Lung (tissue), 11 donors: ENCODE measurements at regions not wholly inside any gene's neighbourhood (a gene's known extent, or its start where the extent isn't known, plus 50 kb on each side); places are given as distances from the start of the nearest gene placed in this dataset.

Experiments used
- ATAC-seq: fragments of 200-7000 bp; cut with Tn5 transposase; one replicate; pipeline ENCODE4 v1.9.1; 2020; ENCODE audit warnings: moderate number of reproducible peaks; ENCODE audit not compliant: insufficient read depth, low FRiP score
- DNase-seq, 3 donors: peaks; one replicate each; pipeline ENCODE4 v3.0.0-alpha.2; 2013 to 2017
- H3K27ac ChIP-seq, 2 donors: one replicate each; pipeline ENCODE4 v1.5.1; 2013; ENCODE audit warnings: mild to moderate bottlenecking in 2 of 2, moderate library complexity in 2 of 2, control low read depth in 1 of 2, inconsistent platforms in 1 of 2, low read depth in 1 of 2, low read length in 1 of 2
- H3K27me3 ChIP-seq, 3 donors: one replicate each; pipeline ENCODE4 v1.5.1; 2013; ENCODE audit warnings: low read length in 2 of 3; ENCODE audit not compliant: control insufficient read depth in 3 of 3, insufficient read depth in 3 of 3
- H3K36me3 ChIP-seq, 4 donors: one replicate each; pipeline ENCODE4 v1.5.1; 2013; ENCODE audit warnings: low read length in 4 of 4, mild to moderate bottlenecking in 1 of 4, moderate library complexity in 1 of 4; ENCODE audit not compliant: control insufficient read depth in 4 of 4, insufficient read depth in 4 of 4
- H3K4me1 ChIP-seq, 5 donors: one replicate each; pipeline ENCODE4 v1.5.1; 2013; ENCODE audit warnings: low read length in 5 of 5, mild to moderate bottlenecking in 2 of 5, moderate library complexity in 1 of 5; ENCODE audit not compliant: control insufficient read depth in 5 of 5, insufficient read depth in 5 of 5
- H3K4me3 ChIP-seq: one replicate; pipeline ENCODE4 v1.5.1; 2013; ENCODE audit warnings: mild to moderate bottlenecking, control low read depth, moderate library complexity
- H3K9ac ChIP-seq, 2 donors: one replicate each; pipeline ENCODE4 v1.5.1; 2013; ENCODE audit warnings: low read length in 2 of 2, control low read depth in 1 of 2; ENCODE audit not compliant: insufficient read depth in 1 of 2
- H3K9me3 ChIP-seq, 4 donors: one replicate each; pipeline ENCODE4 v1.5.1; 2013; ENCODE audit warnings: low read length in 3 of 4, mild to moderate bottlenecking in 1 of 4, moderate library complexity in 1 of 4; ENCODE audit not compliant: control insufficient read depth in 4 of 4, insufficient read depth in 3 of 4
- WGBS, 2 donors: extraction: QIAGEN DNeasy Blood & Tissue Kit; methylation state at CpG; one replicate each; pipeline ENCODE4 v1.1.7; 2013; 5-methylcytosine and 5-hydroxymethylcytosine counted together
- TF ChIP-seq, protein P1 (sequence below): IDR thresholded peaks from 2 replicates; pipeline ENCODE4 v1.5.1; 2012; ENCODE audit warnings: mild to moderate bottlenecking; ENCODE audit errors: control extremely low read depth, extremely low read depth
- donor health status: control.
- donor health status: control.
- donor health status: Bipolar disorder and iron deficiency.
- donor health status: healthy.
- donor health status: DM: yes; HTN: yes; CAD: no.

DNA sequence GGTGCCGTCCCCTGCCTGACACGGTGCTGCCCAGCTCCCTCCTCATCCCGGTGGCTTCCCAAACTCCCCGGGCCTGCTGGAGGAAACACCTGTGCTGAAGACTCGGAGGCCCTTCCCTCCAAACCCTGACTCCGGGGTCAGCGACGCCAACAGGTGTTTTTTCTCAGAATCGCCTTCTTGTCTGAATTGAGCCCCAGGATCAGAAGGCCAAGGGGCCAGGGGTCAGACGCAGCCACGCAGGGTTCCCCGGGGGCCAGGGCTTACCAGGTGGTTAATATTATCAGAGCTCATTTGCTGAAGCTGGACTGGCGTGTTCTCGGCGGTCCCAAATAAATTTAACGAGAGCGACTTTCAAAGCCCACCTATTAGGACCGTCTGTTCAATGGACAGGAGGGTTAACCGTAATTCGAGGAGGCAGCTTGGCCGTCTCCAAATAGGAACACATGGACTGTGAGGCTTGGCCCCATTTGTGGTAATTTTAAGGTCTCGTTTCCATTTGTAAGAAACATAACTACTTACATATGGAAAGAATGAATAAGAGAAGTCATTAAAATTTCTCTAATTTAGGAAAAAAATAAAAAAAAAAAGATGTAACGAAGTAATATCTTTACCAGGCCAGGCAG lies 239.3 kb downstream of the CRLF2 start:
- Histone ChIP-seq H3K9me3 (peaks cover 0 to 11% (median 1%) of the 10 kb centered on the region in 4 donors), H3K9ac (no peak overlapping the region), H3K27me3 (no peaks in the 10 kb centered on the region), H3K4me1 (no peaks in the 10 kb centered on the region), H3K36me3 (no peaks in the 10 kb centered on the region), H3K4me3 (no peak overlapping the region), H3K27ac (no peak overlapping the region)
- WGBS, 2 donors: 66 to 79% methylated on average over 23 of the region's 23 CpGs
- DNase-seq (no peak), ATAC-seq (no peak)
- TF ChIP-seq, protein P1, sequence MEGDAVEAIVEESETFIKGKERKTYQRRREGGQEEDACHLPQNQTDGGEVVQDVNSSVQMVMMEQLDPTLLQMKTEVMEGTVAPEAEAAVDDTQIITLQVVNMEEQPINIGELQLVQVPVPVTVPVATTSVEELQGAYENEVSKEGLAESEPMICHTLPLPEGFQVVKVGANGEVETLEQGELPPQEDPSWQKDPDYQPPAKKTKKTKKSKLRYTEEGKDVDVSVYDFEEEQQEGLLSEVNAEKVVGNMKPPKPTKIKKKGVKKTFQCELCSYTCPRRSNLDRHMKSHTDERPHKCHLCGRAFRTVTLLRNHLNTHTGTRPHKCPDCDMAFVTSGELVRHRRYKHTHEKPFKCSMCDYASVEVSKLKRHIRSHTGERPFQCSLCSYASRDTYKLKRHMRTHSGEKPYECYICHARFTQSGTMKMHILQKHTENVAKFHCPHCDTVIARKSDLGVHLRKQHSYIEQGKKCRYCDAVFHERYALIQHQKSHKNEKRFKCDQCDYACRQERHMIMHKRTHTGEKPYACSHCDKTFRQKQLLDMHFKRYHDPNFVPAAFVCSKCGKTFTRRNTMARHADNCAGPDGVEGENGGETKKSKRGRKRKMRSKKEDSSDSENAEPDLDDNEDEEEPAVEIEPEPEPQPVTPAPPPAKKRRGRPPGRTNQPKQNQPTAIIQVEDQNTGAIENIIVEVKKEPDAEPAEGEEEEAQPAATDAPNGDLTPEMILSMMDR: no peak

DNA sequence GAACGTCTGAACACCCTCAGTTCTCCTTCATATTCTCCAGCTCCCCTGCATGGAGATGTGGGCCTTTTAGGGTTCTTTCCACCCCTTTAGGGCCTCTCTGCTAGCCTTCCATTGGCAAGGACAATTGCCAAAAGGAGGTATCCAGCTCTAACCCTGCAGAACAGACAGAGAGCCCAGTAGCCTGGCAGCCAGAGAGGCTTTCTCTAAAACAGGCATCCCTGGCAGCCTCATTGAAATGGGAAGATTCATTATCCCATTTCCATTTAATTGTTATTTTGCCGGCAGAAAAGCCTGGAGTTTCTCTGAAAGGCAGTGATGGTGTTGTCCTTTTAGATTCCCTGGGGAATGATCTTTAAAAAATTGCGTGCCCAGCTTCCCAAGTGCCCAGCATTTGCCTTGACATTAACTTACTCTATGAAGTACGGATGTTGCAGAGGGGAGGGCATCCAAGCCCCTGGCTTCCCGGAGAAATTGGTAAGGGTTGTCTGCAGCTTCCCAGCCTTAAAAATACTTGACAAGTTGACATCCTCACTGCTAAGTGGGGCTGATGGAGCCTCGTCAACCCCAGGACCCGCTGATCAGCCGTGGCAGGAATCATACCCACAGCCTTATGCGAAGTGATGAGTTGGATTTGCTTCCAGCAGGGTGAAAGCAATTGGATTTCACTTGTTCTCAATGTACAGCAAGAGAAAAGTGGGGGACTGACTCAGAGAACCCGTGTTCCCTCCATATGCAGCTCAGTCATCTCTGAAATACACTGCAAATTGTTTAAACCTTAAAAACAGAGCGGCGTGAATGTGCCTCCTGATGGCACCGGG lies 244.1 kb downstream of the CRLF2 start:
- no peaks in the 10 kb centered on the region for H3K27me3 ChIP-seq
- H3K9me3 ChIP-seq: peaks cover 0 to 10% (median 1%) of the 10 kb centered on the region in 4 donors
- H3K4me3 ChIP-seq: no peak overlapping the region
- ATAC-seq (no peak), DNase-seq (peak in 1 of 3 donors; percentile 0)
- TF ChIP-seq, protein P1: no peak
- no peaks in the 10 kb centered on the region for H3K4me1 ChIP-seq
- WGBS, 2 donors: 76 to 81% methylated on average over 13 of the region's 13 CpGs
- H3K9ac ChIP-seq: no peak overlapping the region
- no peak overlapping the region for H3K27ac ChIP-seq
- H3K36me3 ChIP-seq: no peaks in the 10 kb centered on the region

DNA sequence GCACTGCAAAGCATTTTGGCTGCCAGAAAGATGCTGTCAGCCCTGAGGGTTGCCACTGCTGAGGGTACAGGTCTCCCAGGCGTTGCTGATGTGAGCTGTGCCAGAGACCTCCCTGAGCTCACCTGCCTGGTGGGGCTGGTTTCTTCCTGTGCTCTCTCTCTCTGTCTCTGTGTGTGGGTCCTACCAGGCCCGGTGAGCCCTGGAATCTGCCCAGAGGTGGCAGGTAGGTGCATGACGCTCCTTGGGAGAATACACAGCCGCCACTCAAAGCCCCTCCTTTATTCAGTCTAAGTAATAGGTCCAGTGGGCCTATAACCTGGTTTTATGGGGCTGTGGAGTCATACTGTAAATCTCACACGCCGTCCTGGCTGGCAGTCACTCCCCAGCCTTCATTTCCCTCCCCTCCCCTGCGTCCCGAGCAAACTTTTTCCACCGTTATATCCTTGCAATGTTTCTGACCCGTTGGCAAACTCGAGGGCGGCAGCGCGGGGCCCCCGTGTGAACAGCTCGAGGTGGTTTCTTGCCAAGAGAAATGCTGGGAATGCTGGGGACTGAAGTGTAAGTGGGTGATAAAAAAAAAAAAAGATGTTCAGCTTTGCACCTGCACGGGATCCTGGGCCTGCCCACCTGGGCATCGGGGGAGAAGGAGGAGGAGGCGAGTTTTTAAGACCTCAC lies 245.9 kb downstream of the CRLF2 start:
- Histone ChIP-seq H3K9me3 (peaks cover 0 to 4% (median 0%) of the 10 kb centered on the region in 4 donors), H3K36me3 (no peaks in the 10 kb centered on the region), H3K9ac (no peak overlapping the region), H3K4me1 (no peaks in the 10 kb centered on the region), H3K27ac (no peak overlapping the region), H3K27me3 (no peaks in the 10 kb centered on the region), H3K4me3 (no peak overlapping the region)
- ATAC-seq: no peak
- no peak for DNase-seq
- WGBS, 2 donors: 76 to 89% methylated on average over 19 of the region's 19 CpGs
- TF ChIP-seq, protein P1: no peak
